ENCODE measurements at regions not wholly inside any gene's neighbourhood (a gene's known extent, or its start where the extent isn't known, plus 50 kb on each side); places are given as distances from the start of the nearest gene placed in this dataset.

DNA sequence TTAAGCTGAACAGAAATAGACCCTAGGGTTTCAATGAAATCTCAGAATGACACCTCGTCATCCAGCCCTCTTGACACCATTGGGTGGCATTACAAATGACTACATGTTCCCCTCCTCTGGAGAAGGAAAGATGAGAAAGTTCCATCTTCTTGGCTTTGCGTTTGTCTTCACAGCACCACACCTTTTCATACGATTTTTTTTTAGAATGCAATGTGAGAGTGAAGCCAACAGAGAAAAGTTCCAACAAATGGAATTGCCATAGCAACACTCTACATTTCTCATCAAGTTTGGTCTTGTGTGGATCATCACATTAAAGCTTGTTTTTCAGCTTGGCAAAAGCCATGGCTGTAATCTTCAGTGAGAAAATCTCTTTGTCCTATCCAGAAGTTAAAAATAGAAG, 183.4 kb upstream of the SNX7 start:
- TF ChIP-seq POLR2A (IDR thresholded peaks at IDR 0.05): no peak
- TF ChIP-seq, protein P1, sequence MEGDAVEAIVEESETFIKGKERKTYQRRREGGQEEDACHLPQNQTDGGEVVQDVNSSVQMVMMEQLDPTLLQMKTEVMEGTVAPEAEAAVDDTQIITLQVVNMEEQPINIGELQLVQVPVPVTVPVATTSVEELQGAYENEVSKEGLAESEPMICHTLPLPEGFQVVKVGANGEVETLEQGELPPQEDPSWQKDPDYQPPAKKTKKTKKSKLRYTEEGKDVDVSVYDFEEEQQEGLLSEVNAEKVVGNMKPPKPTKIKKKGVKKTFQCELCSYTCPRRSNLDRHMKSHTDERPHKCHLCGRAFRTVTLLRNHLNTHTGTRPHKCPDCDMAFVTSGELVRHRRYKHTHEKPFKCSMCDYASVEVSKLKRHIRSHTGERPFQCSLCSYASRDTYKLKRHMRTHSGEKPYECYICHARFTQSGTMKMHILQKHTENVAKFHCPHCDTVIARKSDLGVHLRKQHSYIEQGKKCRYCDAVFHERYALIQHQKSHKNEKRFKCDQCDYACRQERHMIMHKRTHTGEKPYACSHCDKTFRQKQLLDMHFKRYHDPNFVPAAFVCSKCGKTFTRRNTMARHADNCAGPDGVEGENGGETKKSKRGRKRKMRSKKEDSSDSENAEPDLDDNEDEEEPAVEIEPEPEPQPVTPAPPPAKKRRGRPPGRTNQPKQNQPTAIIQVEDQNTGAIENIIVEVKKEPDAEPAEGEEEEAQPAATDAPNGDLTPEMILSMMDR (IDR thresholded peaks at IDR 0.05): no peak
- DNase-seq: no peak
- Histone ChIP-seq H3K36me3 (ENCODE audit: low read depth, missing control alignments) (no peaks in the 10 kb centered on the region), H3K4me1 (no peaks in the 10 kb centered on the region), H3K27me3 (no peaks in the 10 kb centered on the region), H3K27ac (no peak overlapping the region), H3K4me3 (no peak overlapping the region), H3K9me3 (no peaks in the 10 kb centered on the region)
- 72 to 77% methylated on average over 3 of the region's 3 CpGs for WGBS, 2 donors
- intact Hi-C loops (cut with DNase I; ENCODE audit: low total_unique reads): no loop called here

DNA sequence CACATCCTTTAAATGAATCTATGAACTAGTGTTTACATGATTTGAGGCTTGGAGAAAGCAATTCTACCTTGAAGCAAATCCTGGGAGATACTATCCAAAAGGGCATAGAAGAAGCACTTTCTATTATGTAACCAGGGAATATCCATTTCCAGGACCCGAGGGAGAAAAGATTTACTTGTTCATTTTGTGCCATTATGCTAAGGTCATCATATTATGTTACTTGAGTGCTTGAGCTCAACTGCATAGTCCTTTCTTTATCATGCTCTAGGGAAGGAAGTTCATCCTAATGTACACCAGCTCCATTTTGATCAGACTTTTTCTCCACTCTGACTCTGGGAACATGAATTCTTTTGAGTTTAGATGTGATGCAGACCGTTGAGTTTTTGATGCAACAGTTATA, 188.6 kb upstream of the SNX7 start:
- H3K36me3 ChIP-seq (ENCODE audit: low read depth, missing control alignments): no peaks in the 10 kb centered on the region
- 65 to 74% methylated on average over 2 of the region's 2 CpGs for WGBS, 2 donors
- H3K4me3 ChIP-seq: no peak overlapping the region
- H3K4me1 ChIP-seq: no peaks in the 10 kb centered on the region
- intact Hi-C loops (cut with DNase I; ENCODE audit: low total_unique reads): no loop called here
- no peaks in the 10 kb centered on the region for H3K9me3 ChIP-seq
- no peak overlapping the region for H3K27ac ChIP-seq
- no peak for DNase-seq
- TF ChIP-seq POLR2A (IDR thresholded peaks at IDR 0.05): no peak
- TF ChIP-seq, protein P1 (IDR thresholded peaks at IDR 0.05): no peak
- no peaks in the 10 kb centered on the region for H3K27me3 ChIP-seq

DNA sequence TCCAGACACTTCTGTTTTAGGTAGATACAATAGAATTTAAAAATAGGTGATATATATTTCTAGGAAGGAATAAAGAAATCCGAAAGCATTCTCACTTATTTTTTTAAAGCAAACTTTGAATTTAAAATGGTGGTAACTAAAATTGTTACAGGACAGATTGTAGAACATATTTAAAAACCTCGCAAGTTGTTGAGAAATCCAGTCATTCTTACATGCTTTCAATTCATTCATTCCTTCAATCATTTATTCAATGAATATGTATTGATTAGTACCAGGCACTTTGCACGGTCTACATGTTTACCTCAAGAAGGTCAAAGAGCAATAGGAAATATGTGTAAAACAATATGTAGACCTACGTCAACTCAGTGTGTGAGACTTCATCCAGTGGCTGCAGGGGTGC, 189.9 kb upstream of the SNX7 start:
- no peaks in the 10 kb centered on the region for H3K36me3 ChIP-seq (ENCODE audit: low read depth, missing control alignments)
- intact Hi-C loops (cut with DNase I; ENCODE audit: low total_unique reads): no loop called here
- TF ChIP-seq, protein P1 (IDR thresholded peaks at IDR 0.05): no peak
- TF ChIP-seq POLR2A (IDR thresholded peaks at IDR 0.05): no peak
- no peaks in the 10 kb centered on the region for H3K4me1 ChIP-seq
- H3K4me3 ChIP-seq: no peak overlapping the region
- H3K9me3 ChIP-seq: no peaks in the 10 kb centered on the region
- H3K27ac ChIP-seq: no peak overlapping the region
- no peak for DNase-seq
- 86 to 93% methylated on average over 4 of the region's 4 CpGs for WGBS, 2 donors
- no peaks in the 10 kb centered on the region for H3K27me3 ChIP-seq

DNA sequence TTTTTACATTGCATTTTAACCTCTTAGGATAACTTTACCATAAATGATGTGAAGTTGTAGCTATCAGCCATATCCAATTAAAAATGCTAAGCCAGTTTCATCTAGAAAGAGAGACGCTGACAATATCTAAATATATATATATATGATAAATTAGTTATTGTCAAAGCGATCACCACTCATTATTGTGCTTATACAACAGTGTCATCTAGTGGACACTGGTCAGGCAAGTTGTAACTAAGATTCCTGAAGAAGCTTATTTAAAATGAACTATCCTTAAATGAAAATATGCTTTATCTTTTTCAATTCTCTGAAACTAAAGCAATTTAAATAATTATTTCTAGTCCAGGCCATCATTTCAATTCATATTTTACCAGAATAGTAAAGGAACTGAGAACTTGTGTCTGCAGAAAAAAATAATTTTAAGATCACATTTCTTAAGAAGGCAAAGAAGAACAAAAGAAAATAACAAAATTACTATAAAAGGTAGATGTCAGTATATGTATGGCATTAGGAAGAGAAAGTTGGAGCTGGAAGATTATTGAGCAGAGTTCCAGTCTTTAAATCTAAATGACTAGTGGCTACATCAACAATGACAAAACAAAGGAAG, 193.3 kb upstream of the SNX7 start:
- no peak for DNase-seq
- H3K27me3 ChIP-seq: no peaks in the 10 kb centered on the region
- no peak overlapping the region for H3K4me3 ChIP-seq
- no peaks in the 10 kb centered on the region for H3K9me3 ChIP-seq
- no peak overlapping the region for H3K27ac ChIP-seq
- TF ChIP-seq, protein P1 (IDR thresholded peaks at IDR 0.05): peak; percentile 6 to 70 (median 31)
- TF ChIP-seq POLR2A (IDR thresholded peaks at IDR 0.05): no peak
- 22 to 27% methylated on average over 2 of the region's 2 CpGs for WGBS, 2 donors
- no peaks in the 10 kb centered on the region for H3K4me1 ChIP-seq
- H3K36me3 ChIP-seq (ENCODE audit: low read depth, missing control alignments): no peaks in the 10 kb centered on the region
- intact Hi-C loops (cut with DNase I; ENCODE audit: low total_unique reads): no loop called here

GRCh38 chr1:98467586-98467985, 193.9 kb upstream of the SNX7 start:
- Histone ChIP-seq H3K27ac (no peak overlapping the region), H3K36me3 (ENCODE audit: low read depth, missing control alignments) (no peaks in the 10 kb centered on the region), H3K27me3 (no peaks in the 10 kb centered on the region), H3K4me3 (no peak overlapping the region), H3K4me1 (no peaks in the 10 kb centered on the region), H3K9me3 (no peaks in the 10 kb centered on the region)
- DNase-seq: no peak
- 57 to 62% methylated on average over 4 of the region's 4 CpGs for WGBS, 2 donors
- intact Hi-C loops (cut with DNase I; ENCODE audit: low total_unique reads): no loop called here
- TF ChIP-seq, protein P1 (IDR thresholded peaks at IDR 0.05): no peak
- no peak for TF ChIP-seq POLR2A (IDR thresholded peaks at IDR 0.05)
